A549 (cell line): ENCODE measurements at regions not wholly inside any gene's neighbourhood (a gene's known extent, or its start where the extent isn't known, plus 50 kb on each side); places are given as distances from the start of the nearest gene placed in this dataset.

Experiments used
- ATAC-seq, 2 experiments: fragments of 200-7000 bp in 1 of 2; fragments of >200 bp in 1 of 2; cut with Nextera tagmentation in 1 of 2; cut with Tn5 transposase in 1 of 2; 3 replicates each; pipeline versions ENCODE4 v1.8.0 to v1.9.1; 2018 to 2020; ENCODE audit warnings: mild to moderate bottlenecking in 1 of 2, moderate library complexity in 1 of 2
- CTCF ChIA-PET: fragments of 300-600 bp; sonication (Branson Sonifier 250); formaldehyde crosslinking; extraction: SDS; loops from one replicate; lab custom pipeline; 2021; ENCODE audit warnings: antibody characterized with exemption, inconsistent platforms; lab: Yijun Ruan, JAX
- POLR2A ChIA-PET: fragments of 350-600 bp; formaldehyde crosslinking; extraction: SDS; loops from one replicate; lab custom pipeline; 2021; ENCODE audit warnings: antibody characterized with exemption, inconsistent platforms; lab: Yijun Ruan, JAX
- DNase-seq, 2 experiments: peaks; one replicate each; pipeline versions ENCODE4 v3.0.0 to v3.0.0-alpha.2; 2011 to 2016; ENCODE audit warnings: low read depth in 1 of 2, low spot score in 1 of 2
- FAIRE-seq: peaks from 2 replicates; lab custom pipeline; 2011; peaks lifted over from hg19 to GRCh38; lab: Jason Lieb, UNC
- H3K27ac ChIP-seq, 2 experiments: fragments of >200 bp; sonication (Bioruptor Twin); formaldehyde crosslinking; 3 replicates each; pipeline ENCODE4 v1.5.1; 2016 to 2017
- H3K4me1 ChIP-seq: fragments of >200 bp; sonication (Bioruptor Twin); formaldehyde crosslinking; 3 replicates; pipeline ENCODE4 v1.6.1; 2016
- H3K4me2 ChIP-seq: fragments of >200 bp; sonication (Bioruptor Twin); formaldehyde crosslinking; 3 replicates; pipeline ENCODE4 v1.6.1; 2016
- H3K4me3 ChIP-seq: fragments of >200 bp; sonication (Bioruptor Twin); formaldehyde crosslinking; 3 replicates; pipeline ENCODE4 v1.5.1; 2016
- H3K9me3 ChIP-seq: fragments of >200 bp; sonication (Bioruptor Twin); formaldehyde crosslinking; 3 replicates; pipeline ENCODE4 v1.6.1; 2016
- BHLHE40 ChIP-seq: IDR thresholded peaks from 2 replicates; pipeline ENCODE4 v1.6.1; 2012; ENCODE audit warnings: low read depth, low read length, inconsistent platforms
- CHD4 ChIP-seq: fragments of 200-600 bp; sonication (generic); IDR thresholded peaks from 2 replicates; pipeline ENCODE4 v1.6.1; 2016; ENCODE audit warnings: antibody characterized with exemption, mild to moderate bottlenecking, borderline replicate concordance
- EHMT2 ChIP-seq: fragments of 200-600 bp; sonication (generic); IDR thresholded peaks from 2 replicates; pipeline ENCODE4 v1.6.1; 2016; ENCODE audit warnings: antibody characterized with exemption, low read depth, mild to moderate bottlenecking, moderate library complexity
- EP300 ChIP-seq, 2 experiments: fragments of >200 bp; sonication (Bioruptor Twin); formaldehyde crosslinking; IDR thresholded peaks; 2 replicates in 1 of 2; 3 replicates in 1 of 2; pipeline ENCODE4 v1.6.1; 2016 to 2017
- FOSL2 ChIP-seq, 2 experiments: fragments of 450-650 bp in 1 of 2; fragments of >200 bp in 1 of 2; sonication (Bioruptor Twin) in 1 of 2; formaldehyde crosslinking; IDR thresholded peaks; 2 replicates each; pipeline versions ENCODE4 v1.5.0 to v1.6.1; 2016 to 2020; ENCODE audit warnings: mild to moderate bottlenecking in 1 of 2, moderate library complexity in 1 of 2
- HDAC2 ChIP-seq: fragments of 200-600 bp; sonication (generic); IDR thresholded peaks from 2 replicates; pipeline ENCODE4 v1.6.1; 2016
- HEYL ChIP-seq: fragments of 250-450 bp; sonication (Bioruptor Pico); IDR thresholded peaks from 2 replicates; pipeline ENCODE4 v1.8.0; 2021; ENCODE audit warnings: mild to moderate bottlenecking, moderate library complexity
- HOXB5 ChIP-seq: fragments of 250-450 bp; sonication (Bioruptor Pico); IDR thresholded peaks from 2 replicates; pipeline ENCODE4 v1.5.0; 2020; ENCODE audit warnings: mild to moderate bottlenecking, moderate library complexity
- JUN ChIP-seq, 2 experiments: fragments of >200 bp; sonication (Bioruptor Twin); formaldehyde crosslinking; IDR thresholded peaks; 2 replicates in 1 of 2; 3 replicates in 1 of 2; pipeline ENCODE4 v1.6.1; 2016 to 2017
- JUNB ChIP-seq: fragments of >200 bp; sonication (Bioruptor Twin); formaldehyde crosslinking; IDR thresholded peaks from 2 replicates; pipeline ENCODE4 v1.6.1; 2016
- KDM5A ChIP-seq: fragments of 200-600 bp; sonication (generic); IDR thresholded peaks from 2 replicates; pipeline ENCODE4 v1.6.1; 2016; ENCODE audit warnings: antibody characterized with exemption, mild to moderate bottlenecking
- NR3C1 ChIP-seq: fragments of >200 bp; sonication (Bioruptor Twin); formaldehyde crosslinking; IDR thresholded peaks from 3 replicates; pipeline ENCODE4 v1.6.1; 2017
- POLR2AphosphoS2 ChIP-seq: conservative IDR thresholded peaks from 2 replicates; pipeline ENCODE4 v1.6.1; 2012; ENCODE audit warnings: low read length, improper control_type of control experiment, inconsistent platforms
- RARB ChIP-seq: fragments of 250-450 bp; sonication (Bioruptor Pico); IDR thresholded peaks from 2 replicates; pipeline ENCODE4 v1.8.0; 2021; ENCODE audit warnings: mild to moderate bottlenecking, moderate library complexity
- RFX5 ChIP-seq: fragments of 450-650 bp; IDR thresholded peaks from 2 replicates; pipeline ENCODE4 v1.7.1; 2014; ENCODE audit warnings: antibody characterized with exemption, mild to moderate bottlenecking, moderate library complexity
- RNF2 ChIP-seq: fragments of 200-600 bp; sonication (generic); IDR thresholded peaks from 2 replicates; pipeline ENCODE4 v1.6.1; 2016; ENCODE audit warnings: low read depth, mild to moderate bottlenecking, antibody characterized with exemption, moderate library complexity, borderline replicate concordance
- SREBF2 ChIP-seq: fragments of 450-650 bp; IDR thresholded peaks from 2 replicates; pipeline ENCODE4 v1.6.1; 2014; ENCODE audit warnings: mild to moderate bottlenecking, moderate library complexity
- ZNF302 ChIP-seq: fragments of 250-450 bp; sonication (Bioruptor Pico); IDR thresholded peaks from 2 replicates; pipeline ENCODE4 v1.9.0; 2021; ENCODE audit warnings: inconsistent platforms, mild to moderate bottlenecking, moderate library complexity
- ZSCAN20 ChIP-seq: fragments of 250-450 bp; sonication (Bioruptor Pico); IDR thresholded peaks from 2 replicates; pipeline ENCODE4 v1.8.0; 2022; ENCODE audit warnings: mild to moderate bottlenecking, moderate library complexity
- WGBS: methylation state at CpG from one replicate; pipeline ENCODE4 v1.1.6; 2017; ENCODE audit errors: missing lambda C conversion rate; 5-methylcytosine and 5-hydroxymethylcytosine counted together
- TF ChIP-seq, protein P1 (sequence below): fragments of 250-450 bp; sonication (Bioruptor Pico); IDR thresholded peaks from 2 replicates; pipeline ENCODE4 v1.5.0; 2021; ENCODE audit warnings: mild to moderate bottlenecking, moderate library complexity, borderline replicate concordance
- TF ChIP-seq, protein P2 (sequence below): IDR thresholded peaks from 2 replicates; pipeline ENCODE4 v1.6.1; 2012
- TF ChIP-seq, protein P3 (sequence below): fragments of 250-450 bp; sonication (Bioruptor Pico); IDR thresholded peaks from 2 replicates; pipeline ENCODE4 v1.5.0; 2020; ENCODE audit warnings: low read depth, mild to moderate bottlenecking, moderate library complexity
- TF ChIP-seq, protein P4 (sequence below): fragments of >200 bp; sonication (Bioruptor Twin); formaldehyde crosslinking; IDR thresholded peaks from 2 replicates; pipeline ENCODE4 v1.6.1; 2016
- TF ChIP-seq, protein P5 (sequence below): fragments of >200 bp; sonication (Bioruptor Twin); formaldehyde crosslinking; IDR thresholded peaks from 3 replicates; pipeline ENCODE4 v1.6.1; 2016

DNA sequence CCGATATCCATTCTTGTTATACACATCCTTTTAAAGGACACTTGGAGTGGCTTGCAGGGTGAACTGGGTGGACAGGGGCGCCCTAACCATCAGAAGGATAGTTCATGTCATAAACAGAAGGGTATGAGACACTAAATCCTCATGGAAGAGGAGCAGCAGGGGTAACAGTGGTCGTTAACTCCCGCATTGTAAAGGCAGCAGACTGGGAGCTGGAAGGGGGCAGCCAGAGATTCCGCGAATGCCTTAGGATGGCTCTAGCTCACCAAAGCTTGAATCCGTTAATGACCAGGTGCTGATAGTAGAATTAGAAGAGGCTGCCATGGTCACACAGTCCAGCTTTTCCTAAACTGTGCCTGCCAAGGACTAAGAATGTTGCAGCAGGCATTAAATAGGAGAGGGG is 85.2 kb upstream of the ANKRD34C start (continued):
- TF ChIP-seq RNF2 (no peak), JUN (IDR thresholded peaks at IDR 0.05) (no peak), HOXB5 (no peak), BHLHE40 (no peak)
- TF ChIP-seq, protein P1, sequence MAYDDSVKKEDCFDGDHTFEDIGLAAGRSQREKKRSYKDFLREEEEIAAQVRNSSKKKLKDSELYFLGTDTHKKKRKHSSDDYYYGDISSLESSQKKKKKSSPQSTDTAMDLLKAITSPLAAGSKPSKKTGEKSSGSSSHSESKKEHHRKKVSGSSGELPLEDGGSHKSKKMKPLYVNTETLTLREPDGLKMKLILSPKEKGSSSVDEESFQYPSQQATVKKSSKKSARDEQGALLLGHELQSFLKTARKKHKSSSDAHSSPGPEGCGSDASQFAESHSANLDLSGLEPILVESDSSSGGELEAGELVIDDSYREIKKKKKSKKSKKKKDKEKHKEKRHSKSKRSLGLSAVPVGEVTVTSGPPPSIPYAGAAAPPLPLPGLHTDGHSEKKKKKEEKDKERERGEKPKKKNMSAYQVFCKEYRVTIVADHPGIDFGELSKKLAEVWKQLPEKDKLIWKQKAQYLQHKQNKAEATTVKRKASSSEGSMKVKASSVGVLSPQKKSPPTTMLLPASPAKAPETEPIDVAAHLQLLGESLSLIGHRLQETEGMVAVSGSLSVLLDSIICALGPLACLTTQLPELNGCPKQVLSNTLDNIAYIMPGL (CRISPR knock-in tag) = no peak
- TF ChIP-seq, protein P2, sequence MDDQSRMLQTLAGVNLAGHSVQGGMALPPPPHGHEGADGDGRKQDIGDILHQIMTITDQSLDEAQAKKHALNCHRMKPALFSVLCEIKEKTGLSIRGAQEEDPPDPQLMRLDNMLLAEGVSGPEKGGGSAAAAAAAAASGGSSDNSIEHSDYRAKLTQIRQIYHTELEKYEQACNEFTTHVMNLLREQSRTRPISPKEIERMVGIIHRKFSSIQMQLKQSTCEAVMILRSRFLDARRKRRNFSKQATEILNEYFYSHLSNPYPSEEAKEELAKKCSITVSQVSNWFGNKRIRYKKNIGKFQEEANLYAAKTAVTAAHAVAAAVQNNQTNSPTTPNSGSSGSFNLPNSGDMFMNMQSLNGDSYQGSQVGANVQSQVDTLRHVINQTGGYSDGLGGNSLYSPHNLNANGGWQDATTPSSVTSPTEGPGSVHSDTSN = no peak

DNA sequence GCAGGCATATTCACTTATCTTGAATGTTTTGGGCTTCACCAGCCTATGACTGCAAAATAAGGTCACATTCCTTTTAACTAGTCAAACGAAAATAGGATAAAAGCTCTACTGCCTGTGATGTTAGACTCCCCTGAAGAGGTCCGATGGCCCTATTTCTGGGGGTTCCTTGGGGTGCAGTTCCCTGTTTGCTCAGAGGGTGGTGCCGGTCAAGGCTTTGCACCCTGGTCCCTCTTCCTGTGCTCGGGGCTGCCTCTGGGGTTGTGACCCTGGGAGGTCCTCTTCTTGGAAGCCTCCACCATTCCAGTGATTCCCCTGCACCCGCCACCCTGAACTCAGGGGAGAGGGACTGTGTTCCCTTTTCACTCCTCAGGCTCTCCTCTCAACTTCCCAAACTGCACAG is 86.7 kb upstream of the ANKRD34C start:
- Histone ChIP-seq H3K4me2 (no peak overlapping the region), H3K27ac (no peak overlapping the region)
- 31% methylated on average over 5 of the region's 5 CpGs for WGBS
- TF ChIP-seq ZSCAN20 (CRISPR knock-in tag) (no peak), BHLHE40 (no peak), NR3C1 (no peak), EHMT2 (no peak), SREBF2 (no peak), FOSL2 (IDR thresholded peaks at IDR 0.05) (no peak), FOSL2 (CRISPR knock-in tag; IDR thresholded peaks at IDR 0.05) (no peak), RARB (CRISPR knock-in tag) (no peak), HEYL (CRISPR knock-in tag) (no peak), CHD4 (no peak), EP300 (IDR thresholded peaks at IDR 0.05) (no peak), HDAC2 (no peak), RFX5 (no peak), ZNF302 (no peak), POLR2AphosphoS2 (no peak), JUNB (no peak), KDM5A (no peak)
- TF ChIP-seq, protein P2 = no peak
- TF ChIP-seq, protein P3, sequence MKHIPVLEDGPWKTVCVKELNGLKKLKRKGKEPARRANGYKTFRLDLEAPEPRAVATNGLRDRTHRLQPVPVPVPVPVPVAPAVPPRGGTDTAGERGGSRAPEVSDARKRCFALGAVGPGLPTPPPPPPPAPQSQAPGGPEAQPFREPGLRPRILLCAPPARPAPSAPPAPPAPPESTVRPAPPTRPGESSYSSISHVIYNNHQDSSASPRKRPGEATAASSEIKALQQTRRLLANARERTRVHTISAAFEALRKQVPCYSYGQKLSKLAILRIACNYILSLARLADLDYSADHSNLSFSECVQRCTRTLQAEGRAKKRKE (CRISPR knock-in tag) = no peak
- TF ChIP-seq, protein P4, sequence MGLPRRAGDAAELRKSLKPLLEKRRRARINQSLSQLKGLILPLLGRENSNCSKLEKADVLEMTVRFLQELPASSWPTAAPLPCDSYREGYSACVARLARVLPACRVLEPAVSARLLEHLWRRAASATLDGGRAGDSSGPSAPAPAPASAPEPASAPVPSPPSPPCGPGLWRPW = no peak
- TF ChIP-seq, protein P5, sequence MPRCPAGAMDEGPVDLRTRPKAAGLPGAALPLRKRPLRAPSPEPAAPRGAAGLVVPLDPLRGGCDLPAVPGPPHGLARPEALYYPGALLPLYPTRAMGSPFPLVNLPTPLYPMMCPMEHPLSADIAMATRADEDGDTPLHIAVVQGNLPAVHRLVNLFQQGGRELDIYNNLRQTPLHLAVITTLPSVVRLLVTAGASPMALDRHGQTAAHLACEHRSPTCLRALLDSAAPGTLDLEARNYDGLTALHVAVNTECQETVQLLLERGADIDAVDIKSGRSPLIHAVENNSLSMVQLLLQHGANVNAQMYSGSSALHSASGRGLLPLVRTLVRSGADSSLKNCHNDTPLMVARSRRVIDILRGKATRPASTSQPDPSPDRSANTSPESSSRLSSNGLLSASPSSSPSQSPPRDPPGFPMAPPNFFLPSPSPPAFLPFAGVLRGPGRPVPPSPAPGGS = no peak
- TF ChIP-seq, all 56 proteins: peak for 0
- DNase-seq (no peak), FAIRE-seq (no peak), ATAC-seq (no peak)
- ChIA-PET POLR2A (no interaction called here), CTCF (interaction anchor here (1.0 to 27.4 kb wide), 3 partner anchors 12 to 168 kb away, joined by 3 to 518 read pairs (median 14); no protein-coding TSS in a partner anchor)
- Histone ChIP-seq H3K9me3 (no peaks in the 10 kb centered on the region), H3K4me3 (no peak overlapping the region), H3K4me1 (no peaks in the 10 kb centered on the region)
